H9 (cell line): ENCODE measurements at regions not wholly inside any gene's neighbourhood (a gene's known extent, or its start where the extent isn't known, plus 50 kb on each side); places are given as distances from the start of the nearest gene placed in this dataset.

Source experiments
- DNase-seq: peaks from one replicate; pipeline ENCODE4 v3.0.0-alpha.2; 2017
- H2AFZ ChIP-seq: one replicate; pipeline ENCODE4 v1.6.1; 2013; ENCODE audit warnings: mild to moderate bottlenecking, low read length, control low read depth, moderate library complexity
- H2AK5ac ChIP-seq: 2 replicates; pipeline ENCODE4 v1.6.1; 2013; ENCODE audit warnings: low read length, control low read depth, mixed read lengths; ENCODE audit not compliant: insufficient read length
- H2BK120ac ChIP-seq: one replicate; pipeline ENCODE4 v1.6.1; 2013; ENCODE audit warnings: low read depth, mild to moderate bottlenecking, low read length, control low read depth, inconsistent platforms; ENCODE audit not compliant: poor library complexity, severe bottlenecking
- H2BK12ac ChIP-seq: 2 replicates; pipeline ENCODE4 v1.6.1; 2013; ENCODE audit warnings: low read length, control low read depth, mixed read lengths, low read depth; ENCODE audit not compliant: insufficient read length
- H2BK15ac ChIP-seq: 2 replicates; pipeline ENCODE4 v1.6.1; 2013; ENCODE audit warnings: low read depth, low read length, control low read depth
- H2BK20ac ChIP-seq: one replicate; pipeline ENCODE4 v1.6.1; 2013; ENCODE audit warnings: low read depth, mild to moderate bottlenecking, low read length, control low read depth, inconsistent platforms; ENCODE audit not compliant: poor library complexity, severe bottlenecking
- H2BK5ac ChIP-seq: 2 replicates; pipeline ENCODE4 v1.6.1; 2013; ENCODE audit warnings: low read length, control low read depth, mixed read lengths; ENCODE audit not compliant: insufficient read length
- H3K14ac ChIP-seq: 2 replicates; pipeline ENCODE4 v1.6.1; 2013; ENCODE audit warnings: low read length, control low read depth; ENCODE audit not compliant: insufficient read depth
- H3K18ac ChIP-seq: 2 replicates; pipeline ENCODE4 v1.6.1; 2013; ENCODE audit warnings: low read depth, mild to moderate bottlenecking, mixed read lengths, low read length, control low read depth; ENCODE audit not compliant: insufficient read length
- H3K23ac ChIP-seq: 2 replicates; pipeline ENCODE4 v1.6.1; 2013; ENCODE audit warnings: low read length, control low read depth, mixed read lengths, low read depth; ENCODE audit not compliant: insufficient read length
- H3K23me2 ChIP-seq: 2 replicates; pipeline ENCODE4 v1.6.1; 2013; ENCODE audit warnings: low read depth, mild to moderate bottlenecking, mixed read lengths, low read length, control low read depth; ENCODE audit not compliant: insufficient read length, poor library complexity, severe bottlenecking
- H3K27ac ChIP-seq: 2 replicates; pipeline ENCODE4 v1.5.1; 2013; ENCODE audit warnings: low read length, control low read depth, mixed read lengths, low read depth; ENCODE audit not compliant: insufficient read length
- H3K27me3 ChIP-seq: 2 replicates; pipeline ENCODE4 v1.6.1; 2013; ENCODE audit warnings: low read length, control low read depth, inconsistent platforms; ENCODE audit not compliant: insufficient read depth
- H3K4ac ChIP-seq: 2 replicates; pipeline ENCODE4 v1.6.1; 2013; ENCODE audit warnings: low read depth, mild to moderate bottlenecking, control low read depth, inconsistent platforms, low read length, moderate library complexity
- H3K4me1 ChIP-seq: 2 replicates; pipeline ENCODE4 v1.6.1; 2013; ENCODE audit warnings: low read length, control low read depth, inconsistent platforms; ENCODE audit not compliant: insufficient read depth
- H3K4me2 ChIP-seq: 2 replicates; pipeline ENCODE4 v1.6.1; 2013; ENCODE audit warnings: low read length, control low read depth, mixed read lengths; ENCODE audit not compliant: insufficient read length, insufficient read depth
- H3K56ac ChIP-seq: 2 replicates; pipeline ENCODE4 v1.6.1; 2013; ENCODE audit warnings: low read depth, mild to moderate bottlenecking, mixed read lengths, low read length, control low read depth; ENCODE audit not compliant: insufficient read length
- H3K79me1 ChIP-seq: 2 replicates; pipeline ENCODE4 v1.6.1; 2013; ENCODE audit warnings: low read depth, mild to moderate bottlenecking, moderate library complexity, low read length, control low read depth, inconsistent platforms; ENCODE audit not compliant: insufficient read depth, poor library complexity, severe bottlenecking
- H3K79me2 ChIP-seq: 2 replicates; pipeline ENCODE4 v1.6.1; 2013; ENCODE audit warnings: low read length, control low read depth, inconsistent platforms; ENCODE audit not compliant: insufficient read depth
- H3K9ac ChIP-seq: 2 replicates; pipeline ENCODE4 v1.6.1; 2013; ENCODE audit warnings: low read length, control low read depth, mixed read lengths; ENCODE audit not compliant: insufficient read length; ENCODE audit errors: extremely low read depth
- H3K9me3 ChIP-seq: one replicate; pipeline ENCODE4 v1.6.1; 2013; ENCODE audit warnings: low read depth, low read length, inconsistent platforms; ENCODE audit not compliant: control insufficient read depth
- H3T11ph ChIP-seq: one replicate; pipeline ENCODE4 v1.6.1; 2013; ENCODE audit warnings: mild to moderate bottlenecking, low read length, control low read depth, inconsistent platforms
- H4K20me1 ChIP-seq: one replicate; pipeline ENCODE4 v1.6.1; 2013; ENCODE audit not compliant: control insufficient read depth, insufficient read length, insufficient read depth
- H4K5ac ChIP-seq: 2 replicates; pipeline ENCODE4 v1.6.1; 2013; ENCODE audit warnings: low read depth, mild to moderate bottlenecking, mixed read lengths, low read length, control low read depth; ENCODE audit not compliant: insufficient read length
- H4K8ac ChIP-seq: replicated peaks from 2 replicates; pipeline ENCODE4 v1.6.1; 2013; ENCODE audit warnings: low read length, control low read depth, mixed read lengths, low read depth; ENCODE audit not compliant: insufficient read length
- H4K91ac ChIP-seq: 2 replicates; pipeline ENCODE4 v1.6.1; 2013; ENCODE audit warnings: low read depth, mild to moderate bottlenecking, moderate library complexity, mixed read lengths, low read length, control low read depth; ENCODE audit not compliant: insufficient read length
- H3K27ac Mint-ChIP-seq, 3 experiments: 2 replicates in 2 of 3; 3 replicates in 1 of 3; pipeline ENCODE4 v1.8.0; 2020 to 2021; ENCODE audit warnings: mixed read lengths in 3 of 3, mild to moderate bottlenecking in 1 of 3, moderate library complexity in 1 of 3
- H3K27me3 Mint-ChIP-seq: 2 replicates; pipeline ENCODE4 v1.8.0; 2021; ENCODE audit warnings: low read depth, mild to moderate bottlenecking, moderate library complexity, mixed read lengths
- H3K36me3 Mint-ChIP-seq, 3 experiments: 2 replicates in 2 of 3; 3 replicates in 1 of 3; pipeline ENCODE4 v1.8.0; 2020 to 2021; ENCODE audit warnings: low read depth in 3 of 3, mixed read lengths in 3 of 3; ENCODE audit not compliant: insufficient read depth in 1 of 3
- H3K4me1 Mint-ChIP-seq, 2 experiments: 2 replicates each; pipeline ENCODE4 v1.8.0; 2020; ENCODE audit warnings: mixed read lengths in 2 of 2
- H3K4me3 Mint-ChIP-seq, 2 experiments: 2 replicates in 1 of 2; 3 replicates in 1 of 2; pipeline ENCODE4 v1.8.0; 2020 to 2021; ENCODE audit warnings: mild to moderate bottlenecking in 2 of 2, mixed read lengths in 2 of 2, moderate library complexity in 1 of 2
- H3K9me3 Mint-ChIP-seq, 2 experiments: 2 replicates in 1 of 2; 3 replicates in 1 of 2; pipeline ENCODE4 v1.8.0; 2020; ENCODE audit warnings: mild to moderate bottlenecking in 2 of 2, mixed read lengths in 2 of 2, moderate library complexity in 1 of 2
- TF ChIP-seq, protein P1 (sequence below): fragments of 200-600 bp; sonication (generic); conservative IDR thresholded peaks from 3 replicates; pipeline ENCODE4 v1.8.0; 2021; ENCODE audit warnings: antibody characterized with exemption, mild to moderate bottlenecking

DNA sequence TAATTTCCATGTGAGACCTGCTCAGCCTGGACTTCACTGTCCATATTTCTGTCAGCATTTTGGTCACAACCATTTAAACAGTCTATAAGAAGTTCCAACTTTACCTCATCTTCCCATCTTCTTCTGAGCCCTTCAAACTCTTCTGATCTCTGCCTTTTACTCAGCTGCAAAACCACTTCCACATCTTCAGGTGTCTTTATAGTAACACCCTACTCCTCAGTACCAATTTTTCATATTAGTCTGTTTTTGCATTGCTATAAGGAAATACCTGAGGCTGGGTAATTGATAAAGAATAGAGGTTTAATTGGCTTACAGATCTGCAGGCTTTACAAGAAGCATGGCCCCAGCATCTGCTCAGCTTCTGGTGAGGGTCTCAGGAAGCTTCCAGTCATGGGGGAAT is 1648.9 kb upstream of the SLC10A2 start:
- Histone ChIP-seq H3K79me1 (no peaks in the 10 kb centered on the region), H2AK5ac (no peak overlapping the region), H3K9me3 (no peaks in the 10 kb centered on the region), H3K4me1 (no peaks in the 10 kb centered on the region), H4K91ac (no peak overlapping the region), H3K9ac (no peak overlapping the region), H3K79me2 (no peaks in the 10 kb centered on the region), H4K20me1 (no peaks in the 10 kb centered on the region), H4K5ac (no peak overlapping the region), H3K27ac (no peak overlapping the region), H3T11ph (no peak overlapping the region), H4K8ac (no peak overlapping the region), H2AFZ (no peak overlapping the region), H3K4ac (no peak overlapping the region), H3K4me2 (no peak overlapping the region), H2BK120ac (no peak overlapping the region), H2BK20ac (no peak overlapping the region), H3K23me2 (peaks cover 2% of the 10 kb centered on the region), H2BK15ac (no peak overlapping the region), H3K56ac (no peak overlapping the region), H2BK12ac (no peak overlapping the region), H3K23ac (no peak overlapping the region), H2BK5ac (no peak overlapping the region), H3K27me3 (no peaks in the 10 kb centered on the region), H3K18ac (no peak overlapping the region), H3K14ac (no peak overlapping the region)
- TF ChIP-seq, protein P1, sequence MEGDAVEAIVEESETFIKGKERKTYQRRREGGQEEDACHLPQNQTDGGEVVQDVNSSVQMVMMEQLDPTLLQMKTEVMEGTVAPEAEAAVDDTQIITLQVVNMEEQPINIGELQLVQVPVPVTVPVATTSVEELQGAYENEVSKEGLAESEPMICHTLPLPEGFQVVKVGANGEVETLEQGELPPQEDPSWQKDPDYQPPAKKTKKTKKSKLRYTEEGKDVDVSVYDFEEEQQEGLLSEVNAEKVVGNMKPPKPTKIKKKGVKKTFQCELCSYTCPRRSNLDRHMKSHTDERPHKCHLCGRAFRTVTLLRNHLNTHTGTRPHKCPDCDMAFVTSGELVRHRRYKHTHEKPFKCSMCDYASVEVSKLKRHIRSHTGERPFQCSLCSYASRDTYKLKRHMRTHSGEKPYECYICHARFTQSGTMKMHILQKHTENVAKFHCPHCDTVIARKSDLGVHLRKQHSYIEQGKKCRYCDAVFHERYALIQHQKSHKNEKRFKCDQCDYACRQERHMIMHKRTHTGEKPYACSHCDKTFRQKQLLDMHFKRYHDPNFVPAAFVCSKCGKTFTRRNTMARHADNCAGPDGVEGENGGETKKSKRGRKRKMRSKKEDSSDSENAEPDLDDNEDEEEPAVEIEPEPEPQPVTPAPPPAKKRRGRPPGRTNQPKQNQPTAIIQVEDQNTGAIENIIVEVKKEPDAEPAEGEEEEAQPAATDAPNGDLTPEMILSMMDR = no peak
- Mint-ChIP-seq H3K36me3 (peaks cover 0 to 5% (median 0%) of the 10 kb centered on the region in 3 experiments; a peak in 2 of 7 replicates), H3K9me3 (peaks cover 3% of the 10 kb centered on the region in 2 experiments; a peak in 3 of 5 replicates), H3K27me3 (no peaks in the 10 kb centered on the region), H3K27ac (no peak overlapping the region; a peak in 1 of 7 replicates), H3K4me1 (peaks cover 12 to 17% of the 10 kb centered on the region in 2 experiments), H3K4me3 (no peak overlapping the region)
- no peak for DNase-seq
